ENCODE measurements at regions not wholly inside any gene's neighbourhood (a gene's known extent, or its start where the extent isn't known, plus 50 kb on each side); places are given as distances from the start of the nearest gene placed in this dataset.

- peak; percentile 65 for TF ChIP-seq CTCF (conservative IDR thresholded peaks at IDR 0.05)
- no peak for TF ChIP-seq ZFX (IDR thresholded peaks at IDR 0.05)
Measured at GRCh38 chr3:168889666-168890065, 773.8 kb downstream of the MECOM start.
